Peyer's patch (tissue), 4 donors: ENCODE measurements at regions not wholly inside any gene's neighbourhood (a gene's known extent, or its start where the extent isn't known, plus 50 kb on each side); places are given as distances from the start of the nearest gene placed in this dataset.

Source experiments
- POLR2A ChIP-seq, 2 donors: fragments of 450-650 bp; IDR thresholded peaks; one replicate each; pipeline ENCODE4 v1.5.1; 2017; ENCODE audit warnings: antibody characterized with exemption in 2 of 2, mild to moderate bottlenecking in 2 of 2, moderate library complexity in 2 of 2
- TF ChIP-seq, protein P1 (sequence below), 6 experiments: fragments of 450-650 bp in 4 of 6; fragments of 200-600 bp in 2 of 6; sonication (generic) in 1 of 6; IDR thresholded peaks; one replicate each; pipeline ENCODE4 v1.5.1; 2017 to 2019; ENCODE audit warnings: antibody characterized with exemption in 6 of 6, mild to moderate bottlenecking in 3 of 6, moderate library complexity in 1 of 6

DNA sequence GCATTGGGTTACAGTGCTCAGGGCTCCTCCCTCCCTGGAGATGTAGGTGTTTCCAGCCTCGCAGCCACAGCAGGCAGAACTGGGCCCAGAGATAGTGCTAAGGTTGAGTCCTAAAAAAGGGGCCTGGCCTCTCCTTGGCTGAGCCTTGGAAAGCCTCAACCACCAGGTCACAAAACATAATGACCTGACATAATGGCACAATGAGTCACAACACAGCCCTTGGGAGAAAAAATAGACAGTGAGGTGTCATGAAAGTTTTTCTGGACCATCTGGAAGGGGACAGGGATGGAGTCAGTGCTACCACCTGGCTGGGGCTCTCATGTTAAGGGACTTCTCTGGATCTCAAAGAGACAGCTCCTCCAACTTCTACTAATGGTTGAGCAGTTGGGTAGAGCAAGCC is 92.4 kb upstream of the LCLAT1 start:
- TF ChIP-seq, protein P1, sequence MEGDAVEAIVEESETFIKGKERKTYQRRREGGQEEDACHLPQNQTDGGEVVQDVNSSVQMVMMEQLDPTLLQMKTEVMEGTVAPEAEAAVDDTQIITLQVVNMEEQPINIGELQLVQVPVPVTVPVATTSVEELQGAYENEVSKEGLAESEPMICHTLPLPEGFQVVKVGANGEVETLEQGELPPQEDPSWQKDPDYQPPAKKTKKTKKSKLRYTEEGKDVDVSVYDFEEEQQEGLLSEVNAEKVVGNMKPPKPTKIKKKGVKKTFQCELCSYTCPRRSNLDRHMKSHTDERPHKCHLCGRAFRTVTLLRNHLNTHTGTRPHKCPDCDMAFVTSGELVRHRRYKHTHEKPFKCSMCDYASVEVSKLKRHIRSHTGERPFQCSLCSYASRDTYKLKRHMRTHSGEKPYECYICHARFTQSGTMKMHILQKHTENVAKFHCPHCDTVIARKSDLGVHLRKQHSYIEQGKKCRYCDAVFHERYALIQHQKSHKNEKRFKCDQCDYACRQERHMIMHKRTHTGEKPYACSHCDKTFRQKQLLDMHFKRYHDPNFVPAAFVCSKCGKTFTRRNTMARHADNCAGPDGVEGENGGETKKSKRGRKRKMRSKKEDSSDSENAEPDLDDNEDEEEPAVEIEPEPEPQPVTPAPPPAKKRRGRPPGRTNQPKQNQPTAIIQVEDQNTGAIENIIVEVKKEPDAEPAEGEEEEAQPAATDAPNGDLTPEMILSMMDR (IDR thresholded peaks at IDR 0.05): no peak
- no peak for TF ChIP-seq POLR2A (IDR thresholded peaks at IDR 0.05)
